ENCODE measurements at regions not wholly inside any gene's neighbourhood (a gene's known extent, or its start where the extent isn't known, plus 50 kb on each side); places are given as distances from the start of the nearest gene placed in this dataset.
"Not testable (repeated sequence)": the region's sequence is repeated elsewhere in the genome, so short reads cannot be mapped to it uniquely, and the experiment has no call there.

DNA sequence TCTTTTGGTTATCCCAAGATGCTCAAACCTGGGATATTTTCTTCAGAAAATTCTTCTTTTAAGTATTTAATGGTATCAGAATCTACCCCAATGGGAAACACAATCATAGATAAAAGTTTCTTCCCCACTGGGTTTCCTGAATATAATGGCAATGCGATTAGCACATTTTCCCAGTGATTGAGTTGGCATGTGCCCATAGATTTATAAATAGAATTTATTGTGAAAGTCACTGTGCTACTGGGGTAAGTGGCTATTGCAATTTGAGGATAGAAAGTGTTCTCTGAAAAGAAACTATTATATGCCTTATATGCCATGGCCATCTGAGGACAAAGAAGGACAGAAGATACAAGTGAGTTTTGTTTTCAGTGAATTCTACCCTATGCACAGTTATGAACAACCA lies 99.0 kb upstream of the RBMS3 start:
- no peak overlapping the region for H3K4me2 ChIP-seq (ENCODE audit: low read depth, low read length)
- no peaks in the 10 kb centered on the region for H3K9me3 ChIP-seq (replicated peaks; ENCODE audit: insufficient read depth, low read length)
- H3K27ac ChIP-seq (ENCODE audit: low read length) = no peak overlapping the region
- no peaks in the 10 kb centered on the region for H3F3A ChIP-seq (ENCODE audit: insufficient read depth, low read length)
- no peaks in the 10 kb centered on the region for H3K27me3 ChIP-seq (replicated peaks; ENCODE audit: insufficient read depth, low read length)
- H3K36me3 ChIP-seq (replicated peaks; ENCODE audit: insufficient read depth, low read length) = no peaks in the 10 kb centered on the region
- no peaks in the 10 kb centered on the region for H3K79me2 ChIP-seq (ENCODE audit: low read length)
- TF ChIP-seq EZH2phosphoT487 (IDR thresholded peaks at IDR 0.05; ENCODE audit: low read length) = no peak
- no peak for TF ChIP-seq EZH2 (optimal IDR thresholded peaks at IDR 0.05; ENCODE audit: low read depth, low read length)
- TF ChIP-seq, protein P1, sequence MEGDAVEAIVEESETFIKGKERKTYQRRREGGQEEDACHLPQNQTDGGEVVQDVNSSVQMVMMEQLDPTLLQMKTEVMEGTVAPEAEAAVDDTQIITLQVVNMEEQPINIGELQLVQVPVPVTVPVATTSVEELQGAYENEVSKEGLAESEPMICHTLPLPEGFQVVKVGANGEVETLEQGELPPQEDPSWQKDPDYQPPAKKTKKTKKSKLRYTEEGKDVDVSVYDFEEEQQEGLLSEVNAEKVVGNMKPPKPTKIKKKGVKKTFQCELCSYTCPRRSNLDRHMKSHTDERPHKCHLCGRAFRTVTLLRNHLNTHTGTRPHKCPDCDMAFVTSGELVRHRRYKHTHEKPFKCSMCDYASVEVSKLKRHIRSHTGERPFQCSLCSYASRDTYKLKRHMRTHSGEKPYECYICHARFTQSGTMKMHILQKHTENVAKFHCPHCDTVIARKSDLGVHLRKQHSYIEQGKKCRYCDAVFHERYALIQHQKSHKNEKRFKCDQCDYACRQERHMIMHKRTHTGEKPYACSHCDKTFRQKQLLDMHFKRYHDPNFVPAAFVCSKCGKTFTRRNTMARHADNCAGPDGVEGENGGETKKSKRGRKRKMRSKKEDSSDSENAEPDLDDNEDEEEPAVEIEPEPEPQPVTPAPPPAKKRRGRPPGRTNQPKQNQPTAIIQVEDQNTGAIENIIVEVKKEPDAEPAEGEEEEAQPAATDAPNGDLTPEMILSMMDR (IDR thresholded peaks at IDR 0.05; ENCODE audit: low read length) = no peak
- H3K4me3 ChIP-seq (ENCODE audit: low read length) = no peak overlapping the region
- H4K20me1 ChIP-seq (ENCODE audit: insufficient read depth, low read length) = no peaks in the 10 kb centered on the region
- H3K9ac ChIP-seq (ENCODE audit: low read length) = no peak overlapping the region
- H3K9me2 ChIP-seq (replicated peaks; ENCODE audit: insufficient read depth, low read length) = no peaks in the 10 kb centered on the region
- no peaks in the 10 kb centered on the region for H3K4me1 ChIP-seq (ENCODE audit: low read length)
- no peak for DNase-seq
- H2AFZ ChIP-seq (ENCODE audit: low read length) = no peak overlapping the region

DNA sequence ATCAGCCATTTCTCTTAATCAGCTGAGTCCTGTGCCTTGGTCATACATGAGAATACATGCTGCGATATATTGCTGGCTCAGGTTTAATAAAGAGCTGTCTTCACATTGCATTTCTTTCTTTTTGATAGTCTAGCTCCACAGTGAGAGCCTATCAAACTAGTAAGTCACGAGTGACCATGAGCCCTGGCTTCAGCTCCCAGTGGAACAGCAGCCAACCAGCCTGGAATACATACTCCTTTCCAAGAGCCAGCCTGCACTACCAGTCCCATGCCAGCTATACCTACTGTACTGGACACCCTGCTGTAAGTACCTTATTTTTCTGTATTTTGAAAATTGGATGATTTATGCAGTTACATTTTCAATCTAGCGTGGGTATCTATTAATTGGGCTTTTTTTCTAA lies 98.0 kb upstream of the RBMS3 start:
- not testable (repeated sequence) for H3K4me1 ChIP-seq (ENCODE audit: low read length); H3K9me3 ChIP-seq (replicated peaks; ENCODE audit: insufficient read depth, low read length); H3K4me3 ChIP-seq (ENCODE audit: low read length); H3F3A ChIP-seq (ENCODE audit: insufficient read depth, low read length); H4K20me1 ChIP-seq (ENCODE audit: insufficient read depth, low read length); H3K4me2 ChIP-seq (ENCODE audit: low read depth, low read length); H2AFZ ChIP-seq (ENCODE audit: low read length); H3K79me2 ChIP-seq (ENCODE audit: low read length); H3K27me3 ChIP-seq (replicated peaks; ENCODE audit: insufficient read depth, low read length); H3K9me2 ChIP-seq (replicated peaks; ENCODE audit: insufficient read depth, low read length); H3K9ac ChIP-seq (ENCODE audit: low read length); H3K36me3 ChIP-seq (replicated peaks; ENCODE audit: insufficient read depth, low read length); DNase-seq; H3K27ac ChIP-seq (ENCODE audit: low read length)

DNA sequence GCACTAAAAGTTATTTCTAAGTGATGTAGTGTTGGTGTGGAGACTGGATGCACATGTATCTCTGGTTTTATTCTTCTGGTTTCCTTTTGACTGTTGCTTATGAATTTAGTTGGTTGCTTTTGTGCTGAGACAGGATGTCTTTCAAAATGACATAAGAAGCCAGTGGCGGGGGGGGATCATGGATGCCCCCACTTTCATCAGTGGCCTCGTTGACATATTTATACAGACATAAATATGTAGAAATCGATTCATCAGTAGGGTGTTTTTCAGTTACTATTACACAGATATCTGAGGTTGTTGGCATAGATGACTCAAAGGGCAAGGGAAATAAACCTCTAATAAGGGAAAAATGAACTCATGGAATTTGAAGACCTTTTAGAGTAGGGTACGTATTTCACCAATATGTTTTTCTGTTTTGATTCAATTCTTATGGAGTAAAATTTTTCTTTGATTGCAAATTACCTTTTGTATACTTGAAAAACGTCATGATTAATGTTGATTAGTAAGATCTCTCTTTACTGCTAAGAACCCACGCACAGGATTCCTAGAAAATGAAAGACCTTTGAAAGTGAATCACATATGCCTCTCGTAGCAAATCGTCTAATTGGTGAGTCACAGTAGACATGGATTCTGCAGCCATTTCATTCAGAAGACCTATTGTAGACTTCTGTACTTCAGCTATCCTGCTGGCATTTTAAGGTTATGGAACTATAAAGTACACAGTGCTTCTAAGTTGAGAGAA lies 97.4 kb upstream of the RBMS3 start:
- Histone ChIP-seq H3F3A (ENCODE audit: insufficient read depth, low read length) (no peaks in the 10 kb centered on the region), H3K4me3 (ENCODE audit: low read length) (no peak overlapping the region), H3K36me3 (replicated peaks; ENCODE audit: insufficient read depth, low read length) (no peaks in the 10 kb centered on the region), H3K9me3 (replicated peaks; ENCODE audit: insufficient read depth, low read length) (no peaks in the 10 kb centered on the region), H4K20me1 (ENCODE audit: insufficient read depth, low read length) (no peaks in the 10 kb centered on the region), H3K27me3 (replicated peaks; ENCODE audit: insufficient read depth, low read length) (no peaks in the 10 kb centered on the region), H3K4me2 (ENCODE audit: low read depth, low read length) (no peak overlapping the region), H3K9ac (ENCODE audit: low read length) (no peak overlapping the region), H3K9me2 (replicated peaks; ENCODE audit: insufficient read depth, low read length) (no peaks in the 10 kb centered on the region), H3K4me1 (ENCODE audit: low read length) (no peaks in the 10 kb centered on the region), H3K27ac (ENCODE audit: low read length) (no peak overlapping the region), H3K79me2 (ENCODE audit: low read length) (no peaks in the 10 kb centered on the region), H2AFZ (ENCODE audit: low read length) (no peak overlapping the region)
- no peak for DNase-seq
- no peak for TF ChIP-seq EZH2 (optimal IDR thresholded peaks at IDR 0.05; ENCODE audit: low read depth, low read length)

DNA sequence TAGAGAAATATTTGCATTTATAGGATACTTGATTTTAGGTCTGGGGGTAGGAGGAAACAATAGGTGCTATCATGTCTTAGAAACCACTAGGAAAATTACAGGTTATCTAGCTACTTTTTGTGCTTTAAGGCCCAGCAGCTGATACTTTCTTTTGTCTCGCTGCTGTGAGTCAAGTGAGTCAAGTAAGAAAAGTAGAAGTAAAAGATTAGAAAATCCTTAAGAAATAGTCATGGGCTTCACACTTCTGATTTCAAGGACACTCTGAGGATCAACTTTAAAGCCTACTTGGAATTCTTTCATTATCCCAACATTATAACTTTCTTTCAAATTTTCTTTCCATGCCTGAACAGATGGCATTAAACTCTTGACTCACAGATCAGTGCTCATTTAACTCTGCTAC lies 95.2 kb upstream of the RBMS3 start:
- no peaks in the 10 kb centered on the region for H3K9me2 ChIP-seq (replicated peaks; ENCODE audit: insufficient read depth, low read length)
- no peaks in the 10 kb centered on the region for H3K9me3 ChIP-seq (replicated peaks; ENCODE audit: insufficient read depth, low read length)
- no peak overlapping the region for H3K9ac ChIP-seq (ENCODE audit: low read length)
- H3K4me2 ChIP-seq (ENCODE audit: low read depth, low read length) = no peak overlapping the region
- H4K20me1 ChIP-seq (ENCODE audit: insufficient read depth, low read length) = no peaks in the 10 kb centered on the region
- H3K27ac ChIP-seq (ENCODE audit: low read length) = no peak overlapping the region
- H3K27me3 ChIP-seq (replicated peaks; ENCODE audit: insufficient read depth, low read length) = no peaks in the 10 kb centered on the region
- no peak overlapping the region for H2AFZ ChIP-seq (ENCODE audit: low read length)
- no peaks in the 10 kb centered on the region for H3K36me3 ChIP-seq (replicated peaks; ENCODE audit: insufficient read depth, low read length)
- no peak overlapping the region for H3K4me3 ChIP-seq (ENCODE audit: low read length)
- no peaks in the 10 kb centered on the region for H3F3A ChIP-seq (ENCODE audit: insufficient read depth, low read length)
- DNase-seq = no peak
- no peak for TF ChIP-seq EZH2 (optimal IDR thresholded peaks at IDR 0.05; ENCODE audit: low read depth, low read length)
- TF ChIP-seq, protein P1 (IDR thresholded peaks at IDR 0.05; ENCODE audit: low read length) = no peak
- no peak for TF ChIP-seq EZH2phosphoT487 (IDR thresholded peaks at IDR 0.05; ENCODE audit: low read length)
- no peaks in the 10 kb centered on the region for H3K4me1 ChIP-seq (ENCODE audit: low read length)
- no peaks in the 10 kb centered on the region for H3K79me2 ChIP-seq (ENCODE audit: low read length)

Data from MM.1S (cell line).